ENCODE measurements at regions not wholly inside any gene's neighbourhood (a gene's known extent, or its start where the extent isn't known, plus 50 kb on each side); places are given as distances from the start of the nearest gene placed in this dataset.

DNA sequence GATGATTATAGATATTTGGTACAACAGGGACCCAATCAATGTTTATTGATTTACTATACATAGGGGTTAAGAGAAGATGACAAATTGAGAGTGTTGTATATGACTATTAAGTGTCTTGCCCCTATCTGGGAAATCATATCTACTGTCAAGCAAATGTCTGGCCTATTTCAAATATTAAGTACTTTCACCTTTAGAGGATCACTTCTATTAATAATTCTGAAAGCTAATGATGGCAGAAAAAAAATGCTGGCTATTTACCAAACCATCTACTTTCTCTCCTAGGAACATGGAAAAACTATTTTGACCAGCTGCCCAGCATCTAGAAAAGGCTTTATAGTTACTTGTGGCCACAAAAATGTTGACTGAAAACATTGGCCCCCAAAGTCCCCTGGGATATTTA is 632.3 kb upstream of the ZNF385D start:
- TF ChIP-seq CTCF (tag by site-specific recombination; IDR thresholded peaks at IDR 0.05) (no peak), MEIS1 (CRISPR knock-in tag; IDR thresholded peaks at IDR 0.05; ENCODE audit: borderline replicate concordance) (no peak), TCF7L2 (IDR thresholded peaks at IDR 0.05; ENCODE audit: borderline replicate concordance, low read depth, low read length) (no peak), ZNF768 (tag by site-specific recombination; IDR thresholded peaks at IDR 0.05) (no peak)

Measured in HEK293 (cell line).